CD4-positive, CD25-positive, alpha-beta regulatory T cell (primary cell): ENCODE measurements at regions not wholly inside any gene's neighbourhood (a gene's known extent, or its start where the extent isn't known, plus 50 kb on each side); places are given as distances from the start of the nearest gene placed in this dataset.
"Not testable (repeated sequence)": the region's sequence is repeated elsewhere in the genome, so short reads cannot be mapped to it uniquely, and the experiment has no call there.

Source experiments
- ATAC-seq, 2 donors: fragments of 150-1000 bp; cut with Tn5 transposase; one replicate each; pipeline ENCODE4 v1.10.0; 2021; ENCODE audit warnings: low read depth in 2 of 2, moderate number of reproducible peaks in 2 of 2, moderate library complexity in 1 of 2
- DNase-seq, 3 donors: peaks; one replicate each; pipeline versions ENCODE4 v3.0.0 to v3.0.0-alpha.2; 2012 to 2022; ENCODE audit warnings: mixed read lengths in 1 of 3
- H3K27ac ChIP-seq: one replicate; pipeline ENCODE4 v1.7.0; 2013; ENCODE audit warnings: mild to moderate bottlenecking, low read length; ENCODE audit not compliant: insufficient read depth, poor library complexity, severe bottlenecking
- H3K27me3 ChIP-seq: one replicate; pipeline ENCODE4 v1.7.0; 2013; ENCODE audit warnings: low read length; ENCODE audit not compliant: control insufficient read depth, insufficient read depth
- H3K36me3 ChIP-seq: one replicate; pipeline ENCODE4 v1.7.0; 2013; ENCODE audit warnings: mild to moderate bottlenecking, low read length, moderate library complexity; ENCODE audit not compliant: control insufficient read depth, insufficient read depth
- H3K4me1 ChIP-seq: 2 replicates; pipeline ENCODE4 v1.7.0; 2013; ENCODE audit warnings: mild to moderate bottlenecking, low read length; ENCODE audit not compliant: insufficient read depth, control insufficient read depth, poor library complexity, severe bottlenecking
- H3K4me3 ChIP-seq: one replicate; pipeline ENCODE4 v1.7.0; 2013; ENCODE audit warnings: low read depth, mild to moderate bottlenecking, low read length, moderate library complexity
- H3K9me3 ChIP-seq, 2 experiments: 1 replicate in 1 of 2; 2 replicates in 1 of 2; pipeline ENCODE4 v1.7.0; 2013; ENCODE audit warnings: low read length in 2 of 2, mild to moderate bottlenecking in 1 of 2, moderate library complexity in 1 of 2; ENCODE audit not compliant: control insufficient read depth in 2 of 2
- H3K27ac Mint-ChIP-seq, 3 donors: one replicate each; pipeline ENCODE4 v1.8.0; 2020 to 2022; ENCODE audit warnings: mild to moderate bottlenecking in 3 of 3, mixed read lengths in 3 of 3, moderate library complexity in 2 of 3
- H3K27me3 Mint-ChIP-seq: one replicate; pipeline ENCODE4 v1.8.0; 2022; ENCODE audit warnings: mild to moderate bottlenecking, mixed read lengths
- H3K36me3 Mint-ChIP-seq: one replicate; pipeline ENCODE4 v1.8.0; 2020; ENCODE audit warnings: mixed read lengths
- H3K4me1 Mint-ChIP-seq, 4 donors: one replicate each; pipeline ENCODE4 v1.8.0; 2020 to 2022; ENCODE audit warnings: mixed read lengths in 4 of 4, mild to moderate bottlenecking in 1 of 4
- H3K4me3 Mint-ChIP-seq, 4 donors: one replicate each; pipeline ENCODE4 v1.8.0; 2020 to 2022; ENCODE audit warnings: mild to moderate bottlenecking in 4 of 4, mixed read lengths in 4 of 4, moderate library complexity in 3 of 4
- H3K9me3 Mint-ChIP-seq, 7 donors: one replicate each; pipeline ENCODE4 v1.8.0; 2020 to 2022; ENCODE audit warnings: mixed read lengths in 7 of 7, mild to moderate bottlenecking in 3 of 7, moderate library complexity in 2 of 7

GRCh38 chr9:89680547-89681467 lies 76.0 kb downstream of the GADD45G start:
- Mint-ChIP-seq H3K4me1 (no peaks in the 10 kb centered on the region), H3K9me3 (no peaks in the 10 kb centered on the region), H3K27ac (no peak overlapping the region), H3K27me3 (no peaks in the 10 kb centered on the region), H3K36me3 (no peaks in the 10 kb centered on the region), H3K4me3 (no peak overlapping the region)
- no peak overlapping the region for H3K4me3 ChIP-seq
- no peaks in the 10 kb centered on the region for H3K9me3 ChIP-seq
- no peak for DNase-seq
- no peaks in the 10 kb centered on the region for H3K4me1 ChIP-seq
- ATAC-seq, result no peak
- no peak overlapping the region for H3K27ac ChIP-seq
- no peaks in the 10 kb centered on the region for H3K36me3 ChIP-seq
- no peaks in the 10 kb centered on the region for H3K27me3 ChIP-seq

DNA sequence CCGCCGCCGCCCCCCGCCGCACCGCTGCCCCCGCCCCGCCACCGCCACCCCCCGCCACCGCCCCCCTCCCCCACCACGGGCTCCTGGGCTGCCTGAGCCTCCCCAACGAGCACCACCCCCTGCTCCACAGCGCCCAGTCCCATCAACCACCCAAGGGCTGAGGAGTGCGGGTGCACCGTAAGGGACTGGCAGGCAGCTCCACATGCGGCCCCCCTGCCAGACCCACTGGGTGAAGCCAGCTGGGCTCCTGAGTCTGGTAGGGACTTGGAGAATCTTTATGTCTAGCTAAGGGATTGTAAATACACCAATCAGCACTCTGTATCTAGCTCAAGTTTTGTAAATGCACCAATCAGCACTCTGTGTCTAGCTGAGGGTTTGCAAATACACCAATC lies 76.7 kb downstream of the GADD45G start:
- H3K27me3 ChIP-seq, H3K27ac ChIP-seq, H3K27me3 Mint-ChIP-seq, H3K4me3 ChIP-seq, H3K4me1 Mint-ChIP-seq, H3K36me3 Mint-ChIP-seq, H3K9me3 Mint-ChIP-seq, H3K4me1 ChIP-seq, H3K9me3 ChIP-seq, ATAC-seq, H3K36me3 ChIP-seq, DNase-seq, H3K27ac Mint-ChIP-seq, H3K4me3 Mint-ChIP-seq: not testable (repeated sequence)

DNA sequence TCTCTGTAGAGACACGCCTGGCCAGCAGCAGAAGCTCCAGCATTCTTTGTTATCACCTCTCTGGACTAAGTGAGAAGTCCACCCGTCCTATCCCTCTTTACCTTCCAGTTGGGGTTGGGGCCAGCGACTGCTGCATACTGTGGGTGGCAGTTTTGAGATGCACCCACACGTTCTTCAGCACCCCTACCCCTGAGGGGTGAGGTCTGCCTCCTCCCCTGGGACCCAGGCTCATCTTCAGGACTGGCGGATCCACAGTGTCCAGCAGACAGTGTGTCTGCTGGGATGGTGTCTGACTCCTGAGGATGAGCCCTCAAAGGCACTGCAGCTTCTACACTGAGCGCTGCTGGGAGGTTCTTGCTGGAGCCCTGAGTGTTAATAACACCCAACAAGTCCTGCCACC lies 78.8 kb downstream of the GADD45G start:
- Histone ChIP-seq H3K27ac (no peak overlapping the region), H3K36me3 (no peaks in the 10 kb centered on the region), H3K4me3 (no peak overlapping the region), H3K4me1 (no peaks in the 10 kb centered on the region), H3K9me3 (no peaks in the 10 kb centered on the region), H3K27me3 (no peaks in the 10 kb centered on the region)
- Mint-ChIP-seq H3K27ac (no peak overlapping the region), H3K9me3 (no peaks in the 10 kb centered on the region), H3K4me3 (no peak overlapping the region), H3K4me1 (no peaks in the 10 kb centered on the region), H3K27me3 (no peaks in the 10 kb centered on the region), H3K36me3 (no peaks in the 10 kb centered on the region)
- ATAC-seq (no peak), DNase-seq (no peak)

GRCh38 chr9:89684218-89684617 lies 79.4 kb downstream of the GADD45G start:
- H3K36me3 Mint-ChIP-seq, result no peaks in the 10 kb centered on the region
- ATAC-seq (no peak), DNase-seq (no peak)
- no peaks in the 10 kb centered on the region for H3K9me3 Mint-ChIP-seq
- H3K4me1 Mint-ChIP-seq, result no peaks in the 10 kb centered on the region
- H3K27me3 Mint-ChIP-seq, result no peaks in the 10 kb centered on the region
- no peak overlapping the region for H3K4me3 ChIP-seq
- no peak overlapping the region for H3K27ac Mint-ChIP-seq
- no peak overlapping the region for H3K4me3 Mint-ChIP-seq
- no peak overlapping the region for H3K27ac ChIP-seq
- no peaks in the 10 kb centered on the region for H3K9me3 ChIP-seq
- H3K27me3 ChIP-seq, result no peaks in the 10 kb centered on the region
- no peaks in the 10 kb centered on the region for H3K36me3 ChIP-seq
- no peaks in the 10 kb centered on the region for H3K4me1 ChIP-seq

DNA sequence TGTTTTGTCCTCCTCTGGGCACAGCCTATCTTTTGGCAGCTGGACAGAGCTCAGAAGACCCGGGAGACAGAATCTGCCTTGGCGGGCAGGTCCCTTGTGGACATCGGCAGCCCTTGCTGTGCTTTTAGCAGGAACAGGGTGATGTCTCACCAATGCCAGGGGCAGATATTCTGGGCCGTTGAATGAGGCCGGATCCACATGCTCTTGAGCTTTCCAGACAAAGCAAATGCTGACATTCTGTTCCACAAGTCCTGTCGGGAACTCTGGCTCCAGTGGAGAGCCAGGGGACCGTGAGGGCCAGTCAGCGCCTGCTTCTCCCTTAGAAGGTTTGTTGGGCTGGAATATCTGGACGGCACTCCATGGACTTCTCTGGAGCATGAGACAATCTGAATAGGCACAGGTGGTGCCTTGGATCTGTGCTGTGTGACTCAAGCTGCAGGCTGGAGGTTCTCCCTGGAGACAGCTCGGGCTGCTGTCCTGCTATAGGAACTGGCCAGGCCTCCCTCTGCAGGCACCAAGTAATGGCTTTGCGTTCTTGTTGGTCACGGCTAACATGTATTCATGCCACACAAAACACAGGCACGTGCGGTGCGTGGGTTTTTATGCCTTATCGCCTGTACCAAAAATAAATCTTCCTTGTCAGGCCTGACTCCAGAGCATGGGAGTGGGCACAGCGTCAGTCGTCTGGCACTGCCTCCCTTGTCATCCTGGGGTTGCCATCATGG lies 80.3 kb downstream of the GADD45G start:
- Histone ChIP-seq H3K9me3 (no peaks in the 10 kb centered on the region), H3K4me3 (no peak overlapping the region), H3K27ac (no peak overlapping the region), H3K4me1 (no peaks in the 10 kb centered on the region), H3K27me3 (no peaks in the 10 kb centered on the region), H3K36me3 (no peaks in the 10 kb centered on the region)
- Mint-ChIP-seq H3K9me3 (no peaks in the 10 kb centered on the region), H3K4me1 (no peaks in the 10 kb centered on the region), H3K27me3 (no peaks in the 10 kb centered on the region), H3K27ac (no peak overlapping the region), H3K36me3 (no peaks in the 10 kb centered on the region), H3K4me3 (no peak overlapping the region)
- ATAC-seq (no peak), DNase-seq (no peak)

GRCh38 chr9:89685698-89686097 lies 80.9 kb downstream of the GADD45G start:
- H3K27ac Mint-ChIP-seq, result no peak overlapping the region
- H3K4me3 ChIP-seq, result no peak overlapping the region
- H3K9me3 Mint-ChIP-seq, result no peaks in the 10 kb centered on the region
- H3K4me1 Mint-ChIP-seq, result peaks cover 3 to 4% (median 4%) of the 10 kb centered on the region in 4 donors
- H3K4me1 ChIP-seq, result peaks cover 3% of the 10 kb centered on the region
- no peaks in the 10 kb centered on the region for H3K9me3 ChIP-seq
- no peak overlapping the region for H3K4me3 Mint-ChIP-seq
- no peaks in the 10 kb centered on the region for H3K27me3 ChIP-seq
- H3K36me3 ChIP-seq, result no peaks in the 10 kb centered on the region
- no peaks in the 10 kb centered on the region for H3K27me3 Mint-ChIP-seq
- H3K27ac ChIP-seq, result no peak overlapping the region
- no peaks in the 10 kb centered on the region for H3K36me3 Mint-ChIP-seq
- DNase-seq (no peak), ATAC-seq (no peak)

GRCh38 chr9:89686126-89686525 lies 81.3 kb downstream of the GADD45G start:
- Histone ChIP-seq H3K9me3 (no peaks in the 10 kb centered on the region), H3K27me3 (no peaks in the 10 kb centered on the region), H3K4me1 (peaks cover 3% of the 10 kb centered on the region), H3K36me3 (no peaks in the 10 kb centered on the region), H3K4me3 (no peak overlapping the region), H3K27ac (no peak overlapping the region)
- H3K27ac Mint-ChIP-seq, result peak overlapping the region in 1 of 3 donors; percentile 53
- peaks cover 3 to 8% (median 4%) of the 10 kb centered on the region in 4 donors for H3K4me1 Mint-ChIP-seq
- no peaks in the 10 kb centered on the region for H3K36me3 Mint-ChIP-seq
- H3K9me3 Mint-ChIP-seq, result no peaks in the 10 kb centered on the region
- no peak for DNase-seq
- H3K27me3 Mint-ChIP-seq, result no peaks in the 10 kb centered on the region
- H3K4me3 Mint-ChIP-seq, result no peak overlapping the region
- no peak for ATAC-seq
